HEK293 (cell line): ENCODE measurements at regions not wholly inside any gene's neighbourhood (a gene's known extent, or its start where the extent isn't known, plus 50 kb on each side); places are given as distances from the start of the nearest gene placed in this dataset.

Experiments used
- CTCF ChIA-PET: fragments of 350-600 bp; formaldehyde crosslinking; extraction: SDS; loops from one replicate; lab custom pipeline; 2021; ENCODE audit warnings: antibody characterized with exemption; lab: Yijun Ruan, JAX
- POLR2A ChIA-PET: fragments of 300-600 bp; formaldehyde crosslinking; extraction: SDS; loops from one replicate; lab custom pipeline; 2020; ENCODE audit warnings: antibody characterized with exemption, inconsistent platforms; lab: Yijun Ruan, JAX
- H3K27ac ChIP-seq: fragments of 200-500 bp; sonication (Bioruptor generic); 2 replicates; pipeline ENCODE4 v1.5.1; 2014; ENCODE audit warnings: low read depth, low read length, control low read depth, inconsistent platforms; ENCODE audit errors: extremely low read depth
- H3K36me3 ChIP-seq, 2 experiments: fragments of 200-500 bp in 1 of 2; sonication (Bioruptor generic) in 1 of 2; 1 replicate in 1 of 2; 2 replicates in 1 of 2; pipeline ENCODE4 v1.5.1; 2014 to 2017; ENCODE audit warnings: inconsistent platforms in 2 of 2, low read length in 2 of 2; ENCODE audit not compliant: control insufficient read depth in 2 of 2, insufficient read depth in 1 of 2
- H3K4me1 ChIP-seq: fragments of 200-500 bp; sonication (Bioruptor generic); 2 replicates; pipeline ENCODE4 v1.5.1; 2014; ENCODE audit warnings: mild to moderate bottlenecking, low read length, inconsistent platforms; ENCODE audit not compliant: control insufficient read depth, insufficient read depth
- H3K4me3 ChIP-seq: 2 replicates; pipeline ENCODE4 v1.5.1; 2011; ENCODE audit warnings: low read depth, mild to moderate bottlenecking, control low read depth, low read length, moderate library complexity
- H3K9me3 ChIP-seq: fragments of 200-500 bp; sonication (Bioruptor generic); 2 replicates; pipeline ENCODE4 v1.5.1; 2014; ENCODE audit warnings: low read depth, low read length, inconsistent platforms; ENCODE audit not compliant: control insufficient read depth, insufficient read depth
- KLF8 ChIP-seq: fragments of 450-650 bp; formaldehyde crosslinking; IDR thresholded peaks from 2 replicates; pipeline ENCODE4 v1.5.1; 2016; ENCODE audit warnings: missing biosample characterization, missing genetic modification characterization
- SP3 ChIP-seq: fragments of 450-650 bp; formaldehyde crosslinking; IDR thresholded peaks from 2 replicates; pipeline ENCODE4 v1.5.1; 2016; ENCODE audit warnings: missing biosample characterization, missing genetic modification characterization
- ZFP69B ChIP-seq: fragments of 450-650 bp; formaldehyde crosslinking; IDR thresholded peaks from 2 replicates; pipeline ENCODE4 v1.5.1; 2016; ENCODE audit warnings: missing biosample characterization, missing genetic modification characterization
- ZNF132 ChIP-seq: fragments of 450-650 bp; formaldehyde crosslinking; IDR thresholded peaks from 2 replicates; pipeline ENCODE4 v1.5.1; 2017; ENCODE audit warnings: missing biosample characterization, missing genetic modification characterization, borderline replicate concordance
- ZNF521 ChIP-seq: fragments of 450-650 bp; formaldehyde crosslinking; IDR thresholded peaks from 2 replicates; pipeline ENCODE4 v1.5.1; 2017; ENCODE audit warnings: missing biosample characterization, mild to moderate bottlenecking, missing genetic modification characterization
- ZNF548 ChIP-seq: fragments of 450-650 bp; formaldehyde crosslinking; IDR thresholded peaks from 2 replicates; pipeline ENCODE4 v1.5.1; 2016; ENCODE audit warnings: missing biosample characterization, missing genetic modification characterization
- ZNF629 ChIP-seq: fragments of 450-650 bp; formaldehyde crosslinking; IDR thresholded peaks from 2 replicates; pipeline ENCODE4 v1.5.1; 2017; ENCODE audit warnings: missing biosample characterization, missing genetic modification characterization
- ZNF777 ChIP-seq: fragments of 450-650 bp; formaldehyde crosslinking; IDR thresholded peaks from 2 replicates; pipeline ENCODE4 v1.5.1; 2017; ENCODE audit warnings: missing biosample characterization, missing genetic modification characterization, borderline replicate concordance
- TF ChIP-seq, protein P1 (sequence below): fragments of 450-650 bp; formaldehyde crosslinking; IDR thresholded peaks from 2 replicates; pipeline ENCODE4 v1.5.1; 2016; ENCODE audit warnings: missing biosample characterization, missing genetic modification characterization, borderline replicate concordance
- TF ChIP-seq, protein P2 (sequence below): fragments of 450-650 bp; formaldehyde crosslinking; IDR thresholded peaks from 2 replicates; pipeline ENCODE4 v1.5.1; 2016; ENCODE audit warnings: missing biosample characterization, missing genetic modification characterization
- TF ChIP-seq, protein P3 (sequence below): fragments of 450-650 bp; formaldehyde crosslinking; IDR thresholded peaks from 2 replicates; pipeline ENCODE4 v1.5.1; 2016; ENCODE audit warnings: missing biosample characterization, missing genetic modification characterization
- TF ChIP-seq, protein P4 (sequence below): fragments of 450-650 bp; formaldehyde crosslinking; IDR thresholded peaks from 2 replicates; pipeline ENCODE4 v1.5.1; 2016; ENCODE audit warnings: missing biosample characterization, missing genetic modification characterization, low read depth
- TF ChIP-seq, protein P5 (sequence below): IDR thresholded peaks from 2 replicates; pipeline ENCODE4 v1.6.1; 2011; ENCODE audit warnings: mild to moderate bottlenecking, low read depth, low read length, borderline replicate concordance

DNA sequence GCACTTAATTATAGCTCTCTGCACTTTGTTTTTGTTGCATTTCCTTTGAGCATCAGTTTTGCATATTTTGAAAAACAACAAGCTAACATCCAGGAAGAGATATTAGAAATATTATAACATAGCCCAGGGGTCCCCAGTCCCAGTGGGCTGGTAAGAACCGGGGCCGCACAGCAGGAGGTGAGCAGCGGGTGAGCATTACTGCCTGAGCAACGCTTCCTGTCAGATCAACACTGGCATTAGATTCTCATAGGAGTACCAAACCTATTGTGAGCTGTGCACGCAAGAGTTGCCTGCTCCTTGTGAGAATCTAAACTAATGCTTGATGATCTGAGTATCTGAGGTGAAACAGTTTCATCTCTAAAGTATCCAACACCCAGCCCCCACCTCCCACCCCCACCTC, 675.9 kb upstream of the ZNF608 start (continued):
- TF ChIP-seq, protein P1, sequence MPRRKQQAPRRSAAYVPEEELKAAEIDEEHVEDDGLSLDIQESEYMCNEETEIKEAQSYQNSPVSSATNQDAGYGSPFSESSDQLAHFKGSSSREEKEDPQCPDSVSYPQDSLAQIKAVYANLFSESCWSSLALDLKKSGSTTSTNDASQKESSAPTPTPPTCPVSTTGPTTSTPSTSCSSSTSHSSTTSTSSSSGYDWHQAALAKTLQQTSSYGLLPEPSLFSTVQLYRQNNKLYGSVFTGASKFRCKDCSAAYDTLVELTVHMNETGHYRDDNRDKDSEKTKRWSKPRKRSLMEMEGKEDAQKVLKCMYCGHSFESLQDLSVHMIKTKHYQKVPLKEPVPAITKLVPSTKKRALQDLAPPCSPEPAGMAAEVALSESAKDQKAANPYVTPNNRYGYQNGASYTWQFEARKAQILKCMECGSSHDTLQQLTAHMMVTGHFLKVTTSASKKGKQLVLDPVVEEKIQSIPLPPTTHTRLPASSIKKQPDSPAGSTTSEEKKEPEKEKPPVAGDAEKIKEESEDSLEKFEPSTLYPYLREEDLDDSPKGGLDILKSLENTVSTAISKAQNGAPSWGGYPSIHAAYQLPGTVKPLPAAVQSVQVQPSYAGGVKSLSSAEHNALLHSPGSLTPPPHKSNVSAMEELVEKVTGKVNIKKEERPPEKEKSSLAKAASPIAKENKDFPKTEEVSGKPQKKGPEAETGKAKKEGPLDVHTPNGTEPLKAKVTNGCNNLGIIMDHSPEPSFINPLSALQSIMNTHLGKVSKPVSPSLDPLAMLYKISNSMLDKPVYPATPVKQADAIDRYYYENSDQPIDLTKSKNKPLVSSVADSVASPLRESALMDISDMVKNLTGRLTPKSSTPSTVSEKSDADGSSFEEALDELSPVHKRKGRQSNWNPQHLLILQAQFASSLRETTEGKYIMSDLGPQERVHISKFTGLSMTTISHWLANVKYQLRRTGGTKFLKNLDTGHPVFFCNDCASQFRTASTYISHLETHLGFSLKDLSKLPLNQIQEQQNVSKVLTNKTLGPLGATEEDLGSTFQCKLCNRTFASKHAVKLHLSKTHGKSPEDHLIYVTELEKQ (tag by site-specific recombination): no peak
- TF ChIP-seq, protein P2, sequence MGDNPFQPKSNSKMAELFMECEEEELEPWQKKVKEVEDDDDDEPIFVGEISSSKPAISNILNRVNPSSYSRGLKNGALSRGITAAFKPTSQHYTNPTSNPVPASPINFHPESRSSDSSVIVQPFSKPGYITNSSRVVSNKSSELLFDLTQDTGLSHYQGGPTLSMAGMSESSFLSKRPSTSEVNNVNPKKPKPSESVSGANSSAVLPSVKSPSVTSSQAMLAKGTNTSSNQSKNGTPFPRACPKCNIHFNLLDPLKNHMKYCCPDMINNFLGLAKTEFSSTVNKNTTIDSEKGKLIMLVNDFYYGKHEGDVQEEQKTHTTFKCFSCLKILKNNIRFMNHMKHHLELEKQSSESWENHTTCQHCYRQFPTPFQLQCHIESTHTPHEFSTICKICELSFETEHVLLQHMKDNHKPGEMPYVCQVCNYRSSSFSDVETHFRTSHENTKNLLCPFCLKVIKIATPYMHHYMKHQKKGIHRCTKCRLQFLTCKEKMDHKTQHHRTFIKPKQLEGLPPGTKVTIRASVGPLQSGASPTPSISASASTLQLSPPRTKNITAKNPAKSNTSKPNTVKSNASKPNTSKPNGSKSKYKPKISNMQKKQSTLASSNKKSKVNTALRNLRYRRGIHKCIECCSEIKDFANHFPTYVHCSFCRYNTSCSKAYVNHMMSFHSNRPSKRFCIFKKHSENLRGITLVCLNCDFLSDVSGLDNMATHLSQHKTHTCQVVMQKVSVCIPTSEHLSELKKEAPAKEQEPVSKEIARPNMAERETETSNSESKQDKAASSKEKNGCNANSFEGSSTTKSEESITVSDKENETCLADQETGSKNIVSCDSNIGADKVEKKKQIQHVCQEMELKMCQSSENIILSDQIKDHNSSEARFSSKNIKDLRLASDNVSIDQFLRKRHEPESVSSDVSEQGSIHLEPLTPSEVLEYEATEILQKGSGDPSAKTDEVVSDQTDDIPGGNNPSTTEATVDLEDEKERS: no peak

DNA sequence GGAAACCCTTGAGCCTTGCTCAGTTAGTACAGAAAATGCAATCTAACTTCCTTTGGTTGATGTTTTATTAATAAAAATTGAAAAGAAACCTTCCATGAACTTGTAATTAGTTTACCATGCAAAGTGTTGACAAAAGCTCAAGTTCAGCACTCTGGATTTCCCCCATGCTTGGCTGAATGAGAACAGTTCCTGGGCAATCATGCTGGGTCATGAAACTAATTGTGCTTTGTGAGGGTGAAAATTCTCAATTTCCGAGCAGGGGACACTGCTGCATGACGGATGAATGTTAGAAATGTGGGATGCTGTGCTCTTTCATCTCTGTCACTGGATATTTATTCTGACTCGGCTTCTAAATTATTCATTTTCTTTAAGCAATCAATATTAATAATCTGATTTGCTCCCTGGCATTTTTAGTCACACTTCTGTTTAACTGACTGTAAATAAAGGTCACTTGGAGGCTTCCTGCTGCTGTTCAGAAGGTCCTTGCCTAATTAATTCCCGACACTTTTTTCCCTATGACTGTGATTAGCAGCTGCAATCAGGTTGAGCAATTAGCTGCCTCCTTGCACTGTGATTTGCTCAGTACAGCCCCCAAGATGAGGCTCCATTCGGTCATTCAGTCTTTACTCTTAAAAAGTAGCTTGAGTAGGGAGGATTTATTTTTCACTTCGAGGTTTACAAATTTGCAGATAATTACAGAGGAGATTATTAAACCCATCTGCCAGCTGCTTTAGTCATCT, 678.1 kb upstream of the ZNF608 start:
- TF ChIP-seq ZNF132 (tag by site-specific recombination): no peak
- TF ChIP-seq, protein P3, sequence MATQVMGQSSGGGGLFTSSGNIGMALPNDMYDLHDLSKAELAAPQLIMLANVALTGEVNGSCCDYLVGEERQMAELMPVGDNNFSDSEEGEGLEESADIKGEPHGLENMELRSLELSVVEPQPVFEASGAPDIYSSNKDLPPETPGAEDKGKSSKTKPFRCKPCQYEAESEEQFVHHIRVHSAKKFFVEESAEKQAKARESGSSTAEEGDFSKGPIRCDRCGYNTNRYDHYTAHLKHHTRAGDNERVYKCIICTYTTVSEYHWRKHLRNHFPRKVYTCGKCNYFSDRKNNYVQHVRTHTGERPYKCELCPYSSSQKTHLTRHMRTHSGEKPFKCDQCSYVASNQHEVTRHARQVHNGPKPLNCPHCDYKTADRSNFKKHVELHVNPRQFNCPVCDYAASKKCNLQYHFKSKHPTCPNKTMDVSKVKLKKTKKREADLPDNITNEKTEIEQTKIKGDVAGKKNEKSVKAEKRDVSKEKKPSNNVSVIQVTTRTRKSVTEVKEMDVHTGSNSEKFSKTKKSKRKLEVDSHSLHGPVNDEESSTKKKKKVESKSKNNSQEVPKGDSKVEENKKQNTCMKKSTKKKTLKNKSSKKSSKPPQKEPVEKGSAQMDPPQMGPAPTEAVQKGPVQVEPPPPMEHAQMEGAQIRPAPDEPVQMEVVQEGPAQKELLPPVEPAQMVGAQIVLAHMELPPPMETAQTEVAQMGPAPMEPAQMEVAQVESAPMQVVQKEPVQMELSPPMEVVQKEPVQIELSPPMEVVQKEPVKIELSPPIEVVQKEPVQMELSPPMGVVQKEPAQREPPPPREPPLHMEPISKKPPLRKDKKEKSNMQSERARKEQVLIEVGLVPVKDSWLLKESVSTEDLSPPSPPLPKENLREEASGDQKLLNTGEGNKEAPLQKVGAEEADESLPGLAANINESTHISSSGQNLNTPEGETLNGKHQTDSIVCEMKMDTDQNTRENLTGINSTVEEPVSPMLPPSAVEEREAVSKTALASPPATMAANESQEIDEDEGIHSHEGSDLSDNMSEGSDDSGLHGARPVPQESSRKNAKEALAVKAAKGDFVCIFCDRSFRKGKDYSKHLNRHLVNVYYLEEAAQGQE (tag by site-specific recombination): peak; percentile 90
- TF ChIP-seq ZNF548: no peak
- H3K4me1 ChIP-seq: peaks cover 6% of the 10 kb centered on the region; the same call in 1 of the 2 replicates
- no peaks in the 10 kb centered on the region for H3K36me3 ChIP-seq
- ChIA-PET CTCF (interaction anchor here (1.0 kb wide), 1 partner anchor 13 kb away, joined by 3 read pairs; no protein-coding TSS in a partner anchor), POLR2A (no interaction called here)
- H3K4me3 ChIP-seq: no peak overlapping the region
- H3K9me3 ChIP-seq: no peaks in the 10 kb centered on the region; the same call in 1 of the 2 replicates
- H3K27ac ChIP-seq: no peak overlapping the region

DNA sequence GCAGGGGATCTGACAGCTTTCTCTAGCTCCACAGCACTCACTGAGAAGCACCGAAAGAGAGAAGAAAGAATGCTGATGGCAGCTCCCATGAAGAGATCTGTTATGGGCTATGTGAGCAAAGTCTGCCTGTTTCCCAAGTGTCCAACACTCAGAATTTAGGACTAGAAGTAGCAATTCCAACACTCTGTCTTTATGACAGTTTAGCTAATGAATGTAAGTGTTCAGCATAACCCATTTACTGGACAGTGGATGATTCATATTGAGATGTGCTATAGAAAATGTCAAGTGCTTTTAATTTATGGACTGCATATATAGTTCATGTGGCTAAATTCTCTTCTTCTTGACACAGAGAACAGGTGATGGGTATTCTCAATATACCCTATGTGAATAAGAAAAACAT, 683.1 kb upstream of the ZNF608 start:
- Histone ChIP-seq H3K4me3 (no peak overlapping the region), H3K9me3 (no peaks in the 10 kb centered on the region; the same call in 1 of the 2 replicates), H3K36me3 (no peaks in the 10 kb centered on the region), H3K4me1 (no peaks in the 10 kb centered on the region), H3K27ac (no peak overlapping the region)
- CTCF ChIA-PET: no interaction called here
- POLR2A ChIA-PET: no interaction called here
- TF ChIP-seq, protein P4, sequence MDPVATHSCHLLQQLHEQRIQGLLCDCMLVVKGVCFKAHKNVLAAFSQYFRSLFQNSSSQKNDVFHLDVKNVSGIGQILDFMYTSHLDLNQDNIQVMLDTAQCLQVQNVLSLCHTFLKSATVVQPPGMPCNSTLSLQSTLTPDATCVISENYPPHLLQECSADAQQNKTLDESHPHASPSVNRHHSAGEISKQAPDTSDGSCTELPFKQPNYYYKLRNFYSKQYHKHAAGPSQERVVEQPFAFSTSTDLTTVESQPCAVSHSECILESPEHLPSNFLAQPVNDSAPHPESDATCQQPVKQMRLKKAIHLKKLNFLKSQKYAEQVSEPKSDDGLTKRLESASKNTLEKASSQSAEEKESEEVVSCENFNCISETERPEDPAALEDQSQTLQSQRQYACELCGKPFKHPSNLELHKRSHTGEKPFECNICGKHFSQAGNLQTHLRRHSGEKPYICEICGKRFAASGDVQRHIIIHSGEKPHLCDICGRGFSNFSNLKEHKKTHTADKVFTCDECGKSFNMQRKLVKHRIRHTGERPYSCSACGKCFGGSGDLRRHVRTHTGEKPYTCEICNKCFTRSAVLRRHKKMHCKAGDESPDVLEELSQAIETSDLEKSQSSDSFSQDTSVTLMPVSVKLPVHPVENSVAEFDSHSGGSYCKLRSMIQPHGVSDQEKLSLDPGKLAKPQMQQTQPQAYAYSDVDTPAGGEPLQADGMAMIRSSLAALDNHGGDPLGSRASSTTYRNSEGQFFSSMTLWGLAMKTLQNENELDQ (tag by site-specific recombination): no peak
- no peak for TF ChIP-seq ZNF629
- TF ChIP-seq, protein P5, sequence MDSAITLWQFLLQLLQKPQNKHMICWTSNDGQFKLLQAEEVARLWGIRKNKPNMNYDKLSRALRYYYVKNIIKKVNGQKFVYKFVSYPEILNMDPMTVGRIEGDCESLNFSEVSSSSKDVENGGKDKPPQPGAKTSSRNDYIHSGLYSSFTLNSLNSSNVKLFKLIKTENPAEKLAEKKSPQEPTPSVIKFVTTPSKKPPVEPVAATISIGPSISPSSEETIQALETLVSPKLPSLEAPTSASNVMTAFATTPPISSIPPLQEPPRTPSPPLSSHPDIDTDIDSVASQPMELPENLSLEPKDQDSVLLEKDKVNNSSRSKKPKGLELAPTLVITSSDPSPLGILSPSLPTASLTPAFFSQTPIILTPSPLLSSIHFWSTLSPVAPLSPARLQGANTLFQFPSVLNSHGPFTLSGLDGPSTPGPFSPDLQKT: no peak
- no peak for TF ChIP-seq KLF8 (tag by site-specific recombination)
- TF ChIP-seq ZFP69B (tag by site-specific recombination): no peak
- TF ChIP-seq, protein P1 (tag by site-specific recombination): no peak
- no peak for TF ChIP-seq SP3 (tag by site-specific recombination)
- TF ChIP-seq ZNF521: no peak
- no peak for TF ChIP-seq ZNF777
